ENCODE measurements at regions not wholly inside any gene's neighbourhood (a gene's known extent, or its start where the extent isn't known, plus 50 kb on each side); places are given as distances from the start of the nearest gene placed in this dataset.

DNA sequence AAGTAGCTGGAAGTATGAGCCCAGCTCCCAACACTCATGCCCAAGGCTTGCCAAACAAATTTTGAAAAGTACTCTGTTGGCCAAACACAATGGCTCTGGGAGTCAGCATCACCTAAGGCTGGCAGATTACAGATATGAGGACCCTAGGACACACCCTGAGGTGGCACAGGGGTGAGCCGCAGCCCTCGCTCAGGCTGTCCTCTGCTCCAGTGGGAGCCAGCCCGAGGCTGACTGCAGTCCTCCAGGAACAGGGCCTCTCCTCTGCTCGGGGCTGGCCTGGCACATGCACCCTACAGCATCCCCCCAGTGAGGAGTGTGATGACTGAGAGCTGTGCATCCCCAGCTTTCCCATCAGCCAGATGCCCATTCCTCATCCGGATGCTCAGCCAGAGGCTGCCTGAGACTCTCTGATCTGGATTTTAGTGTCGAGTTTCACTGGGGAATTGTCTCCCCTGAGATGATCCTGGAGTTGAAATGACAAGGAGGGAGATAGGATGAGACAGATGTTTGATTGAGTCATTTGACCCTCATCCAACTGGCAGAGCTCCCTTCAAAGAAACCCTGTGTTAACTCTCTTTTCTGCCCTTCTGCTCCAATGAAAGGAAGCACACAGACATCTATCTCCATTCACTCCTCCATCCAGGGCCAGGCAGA lies 269.3 kb upstream of the NCKAP5 start:
- DNase-seq: peak in 6 of 58 donors; percentile 3 to 9 (median 4)

- DNase-seq: no peak
Observed at GRCh38 chr2:133838642-133839365, 270.5 kb upstream of the NCKAP5 start.

DNA sequence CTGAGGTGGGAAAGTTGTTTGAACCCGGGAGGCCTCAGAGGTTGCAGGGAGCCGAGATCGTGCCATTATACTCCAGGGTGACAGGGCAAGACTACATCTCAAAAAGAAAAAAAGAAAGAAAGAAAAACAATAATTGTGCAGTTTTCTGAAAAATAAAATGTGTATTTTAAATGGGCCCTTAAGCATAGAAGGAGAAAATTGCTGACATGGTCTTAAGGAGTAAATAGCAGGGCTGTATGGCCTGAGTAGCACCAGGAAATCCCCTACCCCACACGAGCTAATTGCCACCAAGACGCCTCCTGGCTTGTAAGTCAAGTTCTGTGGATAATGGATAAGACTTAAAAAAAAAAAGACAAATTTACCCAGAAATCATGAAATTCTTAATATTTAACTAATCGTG lies 271.4 kb upstream of the NCKAP5 start:
- no peak for DNase-seq

- no peak for DNase-seq
Observed at GRCh38 chr2:133840761-133841160, 272.5 kb upstream of the NCKAP5 start.

GRCh38 chr2:133841900-133842299 lies 273.6 kb upstream of the NCKAP5 start:
- no peak for DNase-seq

GRCh38 chr2:133842446-133842845 lies 274.2 kb upstream of the NCKAP5 start:
- DNase-seq: no peak

DNA sequence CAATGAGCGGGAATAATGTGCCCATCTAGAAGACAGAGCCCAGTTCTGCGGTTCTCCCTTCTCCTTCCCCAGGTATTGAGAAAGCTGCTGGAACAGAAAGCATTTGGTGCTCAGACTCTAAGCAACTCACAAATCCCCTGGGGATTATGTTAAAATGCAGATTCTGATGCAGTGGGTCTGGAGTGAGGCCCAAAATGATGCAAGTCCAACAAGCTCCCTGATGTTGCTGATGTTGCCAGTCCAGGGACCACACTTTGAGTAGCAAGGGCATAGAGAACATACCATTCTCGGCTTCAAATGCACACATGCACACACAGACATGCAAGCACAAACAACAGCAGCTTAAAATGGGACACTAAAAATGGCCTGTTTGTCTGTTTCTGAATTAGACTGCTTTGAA lies 274.8 kb upstream of the NCKAP5 start:
- DNase-seq: no peak

DNA sequence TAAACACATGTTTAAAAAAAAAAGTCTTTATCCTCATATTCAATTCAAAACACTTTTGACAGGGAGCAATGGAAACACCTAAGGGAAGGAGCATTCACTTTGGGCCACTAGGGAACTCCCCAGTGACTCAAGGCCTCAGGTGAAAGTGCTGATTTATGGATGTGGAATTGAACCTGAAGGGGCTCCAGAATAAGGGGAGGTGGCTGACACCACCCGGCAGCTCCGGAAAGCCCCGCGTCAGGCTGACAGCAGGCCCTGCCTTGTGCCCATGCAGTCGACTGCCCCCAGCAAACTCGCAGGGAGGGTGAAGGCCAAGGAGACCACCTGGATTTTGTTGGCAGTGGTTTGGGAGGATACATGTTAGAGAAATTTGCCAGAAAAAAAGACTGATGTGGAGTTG lies 275.3 kb upstream of the NCKAP5 start:
- no peak for DNase-seq

GRCh38 chr2:133844214-133844892 lies 276.1 kb upstream of the NCKAP5 start:
- peak in 51 of 58 donors; percentile 2 to 79 (median 35) for DNase-seq

GRCh38 chr2:133846476-133846875 lies 278.2 kb upstream of the NCKAP5 start:
- DNase-seq: no peak

DNA sequence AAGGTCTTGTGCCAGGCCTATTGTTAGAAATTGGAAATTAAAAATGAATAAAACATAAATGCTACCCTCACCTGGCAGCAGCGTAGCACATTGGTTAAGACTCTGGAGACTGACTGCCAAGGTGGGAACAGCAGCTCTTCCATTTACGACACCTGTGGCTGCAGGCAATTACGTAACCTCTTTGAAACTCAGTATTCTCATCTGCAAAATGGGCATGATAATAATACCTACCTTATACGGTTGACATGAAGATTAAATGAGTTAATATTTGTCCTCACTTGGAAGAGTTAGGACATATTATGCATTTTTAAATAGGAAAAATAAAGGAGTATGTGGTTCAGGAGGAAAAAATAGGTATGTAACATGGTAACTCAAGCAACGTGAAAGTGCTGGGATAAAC lies 279.3 kb upstream of the NCKAP5 start:
- no peak for DNase-seq

- no peak for DNase-seq
Observed at GRCh38 chr2:133848111-133848649, 279.9 kb upstream of the NCKAP5 start.

DNA sequence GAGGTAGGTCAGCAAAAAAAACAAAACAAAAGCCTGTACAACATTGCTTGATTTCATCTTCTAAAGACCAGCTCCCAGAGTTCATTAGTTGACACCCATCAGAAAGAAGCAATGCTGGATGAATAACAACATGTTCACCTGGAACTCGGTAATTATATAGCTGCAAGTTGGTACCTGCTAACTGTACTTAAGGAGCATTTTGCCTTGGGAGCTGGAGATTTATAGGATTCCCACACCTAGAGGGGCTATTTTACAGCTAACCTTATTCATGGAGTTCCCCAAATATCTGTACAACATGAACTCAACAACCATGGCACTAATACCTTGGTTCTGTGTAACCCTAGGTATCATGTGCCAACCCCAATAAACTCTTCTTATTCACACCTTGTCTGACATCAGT lies 281.1 kb upstream of the NCKAP5 start:
- DNase-seq: no peak

DNA sequence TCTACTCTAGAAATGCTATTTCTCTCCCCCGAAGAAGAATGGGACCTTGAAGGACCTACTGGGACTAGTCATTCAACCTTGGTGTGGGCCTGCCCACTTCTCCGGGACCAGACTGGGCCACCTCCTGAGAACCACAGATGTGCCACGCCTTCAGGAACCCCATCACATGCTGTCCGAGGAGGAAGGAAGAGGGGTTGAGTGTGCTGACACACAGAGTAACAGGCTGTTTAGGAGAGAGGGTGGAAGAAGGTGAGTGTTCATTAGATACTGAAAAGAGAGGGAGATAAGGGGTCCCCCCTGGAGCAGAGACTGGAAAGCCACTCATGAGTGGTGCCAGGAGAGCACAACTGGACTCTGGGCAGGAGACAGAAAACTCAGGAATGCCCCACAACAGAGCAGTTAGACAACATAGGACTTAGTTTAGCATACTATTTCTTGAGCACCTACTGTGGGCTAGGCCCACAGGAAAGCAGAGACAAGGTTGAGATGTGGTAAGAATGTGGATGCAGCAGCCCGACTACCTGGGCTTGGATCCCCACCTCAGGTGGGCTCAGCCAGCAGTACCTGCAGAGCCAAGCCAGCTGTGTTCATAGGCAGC lies 286.4 kb upstream of the NCKAP5 start:
- no peak for DNase-seq

- DNase-seq: no peak
Observed at GRCh38 chr2:133855526-133855925, 287.3 kb upstream of the NCKAP5 start.

DNA sequence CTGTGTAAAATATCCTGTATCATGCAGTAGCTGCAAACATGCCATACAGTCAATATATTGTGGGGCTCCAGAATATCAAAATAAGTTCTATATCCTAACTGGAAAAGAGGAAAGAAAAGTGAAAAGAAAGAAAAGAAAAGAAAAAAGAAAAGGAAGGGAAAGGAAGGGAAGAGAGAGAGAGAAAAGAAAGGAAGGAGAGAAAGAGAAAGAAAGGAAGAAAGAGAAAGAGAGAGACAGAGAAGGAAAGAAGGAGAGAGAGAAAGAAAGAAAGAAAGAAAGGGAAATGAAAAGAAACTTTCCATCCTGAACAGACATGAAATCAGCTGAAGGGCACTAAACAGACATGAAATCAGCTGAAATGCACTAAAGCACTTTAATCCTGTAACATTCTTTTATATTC lies 288.4 kb upstream of the NCKAP5 start:
- DNase-seq: no peak

DNA sequence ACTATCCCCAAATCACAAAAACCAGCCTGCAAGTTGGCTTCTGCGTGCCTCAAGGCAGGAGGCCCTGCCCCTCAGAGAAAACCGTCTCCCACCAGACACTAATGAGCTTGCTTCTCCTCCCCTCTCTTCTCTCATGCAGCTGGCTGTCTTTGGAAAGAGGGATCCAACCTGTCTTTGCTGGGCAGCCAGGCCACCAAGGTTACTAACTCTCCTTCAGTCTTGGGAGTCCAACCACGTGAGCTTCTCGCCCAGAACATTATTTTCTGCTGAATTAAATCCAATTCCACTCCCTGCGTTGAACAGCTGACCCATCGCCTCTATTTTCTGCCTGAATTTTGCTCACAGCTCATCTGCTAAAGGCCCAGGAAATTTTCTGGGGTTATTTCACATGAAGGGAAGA lies 291.3 kb upstream of the NCKAP5 start:
- DNase-seq: no peak

- no peak for DNase-seq
Observed at GRCh38 chr2:133862400-133862977, 294.2 kb upstream of the NCKAP5 start.

- no peak for DNase-seq
Observed at GRCh38 chr2:133863106-133863800, 295.0 kb upstream of the NCKAP5 start.

DNA sequence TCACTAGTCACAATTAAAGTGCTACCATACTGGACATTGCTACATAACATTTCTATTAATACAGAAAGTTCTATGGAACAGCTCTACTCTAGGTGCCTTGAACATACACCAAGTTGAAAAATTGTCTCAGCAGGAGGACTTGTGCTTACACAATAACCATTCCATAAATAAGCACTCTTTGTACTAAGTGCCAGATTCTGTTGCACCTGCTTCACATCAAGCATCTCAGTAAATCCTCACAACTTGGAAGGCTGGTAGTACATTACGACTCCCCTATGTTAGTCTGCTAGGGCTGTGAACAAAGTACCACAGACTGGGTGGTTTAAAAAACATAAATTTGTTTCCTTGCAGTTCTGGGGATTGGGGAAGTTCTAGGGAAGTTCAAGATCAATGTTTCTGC lies 296.9 kb upstream of the NCKAP5 start:
- no peak for DNase-seq

DNA sequence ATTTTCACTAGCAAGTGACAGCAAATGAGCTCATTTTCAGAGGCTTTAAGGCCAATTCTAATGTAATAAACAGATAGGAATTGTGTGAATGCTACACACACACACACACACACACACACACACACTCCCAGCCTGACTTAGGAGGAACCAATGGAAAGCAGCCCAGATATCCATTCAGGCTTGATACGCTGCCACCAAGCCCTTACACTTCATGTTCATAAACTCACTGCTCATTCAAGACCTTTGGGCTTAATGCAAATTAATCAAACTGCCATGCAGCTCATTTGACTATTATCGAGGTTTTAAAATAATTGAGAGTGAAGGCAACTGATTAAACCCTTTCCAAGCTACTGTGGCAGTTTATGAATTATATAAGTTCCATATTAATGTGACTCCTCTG lies 298.9 kb upstream of the NCKAP5 start:
- DNase-seq: no peak
